SKM-1 treated with dmso at 0.1 percent for 144 hours (cell line): ENCODE measurements at regions not wholly inside any gene's neighbourhood (a gene's known extent, or its start where the extent isn't known, plus 50 kb on each side); places are given as distances from the start of the nearest gene placed in this dataset.

Experiments
- DNase-seq: peaks from one replicate; lab custom pipeline; 2025; ENCODE audit not compliant: unreplicated experiment; lab: John Stamatoyannopoulos, UW

DNA sequence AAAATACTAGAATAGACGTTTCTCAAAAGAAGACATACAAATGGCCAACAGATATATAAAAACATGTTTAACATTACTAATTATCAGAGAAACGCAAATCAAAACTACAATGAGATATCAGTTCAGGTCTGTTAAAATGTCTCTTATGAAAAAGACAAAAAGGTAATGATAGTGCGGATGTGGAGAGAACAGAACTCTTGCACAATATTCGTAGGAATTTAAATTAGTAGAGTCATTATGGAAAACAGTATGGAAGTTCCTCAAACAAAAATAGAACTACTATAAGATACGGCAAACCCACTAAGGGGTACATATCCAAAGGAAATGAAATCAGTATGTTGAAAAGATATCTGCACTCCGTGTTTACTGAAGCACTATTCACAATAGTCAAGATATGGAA is 167.5 kb upstream of the CWC22 start:
- no peak for DNase-seq

DNA sequence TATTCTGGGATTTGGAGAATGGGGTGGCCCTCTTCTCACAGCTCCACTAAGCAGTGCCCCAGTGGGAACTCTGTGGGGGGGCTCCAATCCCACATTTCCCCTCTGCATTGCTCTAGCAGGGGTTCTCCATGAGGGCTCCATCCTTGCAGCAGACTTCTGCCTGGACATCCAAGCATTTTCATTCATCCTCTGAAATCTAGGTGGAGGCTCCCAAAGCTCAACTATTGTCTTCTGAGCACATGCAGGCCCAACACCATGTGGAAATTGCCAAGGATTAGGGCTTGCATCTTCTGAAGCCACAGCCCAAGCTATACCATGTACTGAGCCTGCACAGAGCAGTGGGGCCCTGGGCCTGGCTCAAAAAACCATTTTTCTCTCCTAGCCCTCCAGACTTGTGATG is 162.4 kb upstream of the CWC22 start:
- DNase-seq: no peak

DNA sequence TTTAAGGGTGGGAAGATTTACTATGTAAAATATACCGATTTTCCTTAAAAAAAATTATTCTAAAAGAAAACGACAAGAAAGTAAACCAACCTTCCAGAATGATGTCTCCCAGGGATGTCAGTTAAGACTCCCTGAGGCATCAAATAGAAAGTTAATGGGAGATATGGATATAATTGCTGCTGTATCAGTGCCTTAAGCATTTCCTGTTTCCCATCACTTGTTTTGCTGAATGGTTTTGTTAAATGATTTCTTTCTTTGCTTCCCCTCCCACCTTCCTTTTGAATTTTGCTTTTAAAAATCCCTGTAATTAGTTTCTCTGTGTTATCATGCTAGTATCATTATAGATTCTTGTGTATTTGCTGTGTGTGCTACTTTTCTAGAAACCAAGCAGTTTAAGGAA is 154.3 kb upstream of the CWC22 start:
- no peak for DNase-seq

DNA sequence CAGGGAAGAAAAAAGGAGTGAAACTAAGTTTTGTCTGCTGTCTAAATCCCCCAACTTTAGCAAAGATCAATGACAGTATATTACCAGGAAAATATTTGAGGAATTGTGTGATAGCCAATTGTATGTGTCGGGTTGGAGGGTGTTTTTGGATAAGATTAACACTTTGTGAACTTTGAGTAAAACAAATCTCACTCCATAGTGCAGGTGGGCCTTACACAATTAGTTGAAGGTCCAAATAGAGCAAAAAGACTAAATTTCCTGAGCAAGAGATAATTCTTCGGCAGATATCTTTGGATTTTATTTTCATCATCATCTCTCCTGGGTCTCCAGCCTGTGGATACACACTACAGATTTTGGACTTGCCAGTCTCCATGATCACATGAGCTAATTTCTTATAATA is 152.8 kb upstream of the CWC22 start:
- DNase-seq: no peak

DNA sequence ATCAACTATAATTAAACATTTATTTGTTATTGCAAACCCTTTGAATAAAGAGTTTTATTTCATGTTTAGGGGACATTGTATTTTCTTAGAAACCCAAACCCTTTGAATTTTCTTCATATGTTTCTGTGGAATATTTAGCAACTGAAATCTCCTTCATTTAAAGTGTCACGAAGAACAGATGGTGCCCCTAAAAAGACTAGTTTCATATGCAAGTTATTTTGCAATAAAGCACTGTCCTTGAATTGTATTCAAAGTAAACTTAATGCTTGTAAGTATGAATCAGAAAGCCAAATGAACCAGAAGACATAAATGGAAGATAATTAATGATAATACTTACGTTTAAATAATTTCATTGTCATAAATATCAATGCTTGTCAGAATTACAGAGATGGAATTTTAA is 151.9 kb upstream of the CWC22 start:
- no peak for DNase-seq

DNA sequence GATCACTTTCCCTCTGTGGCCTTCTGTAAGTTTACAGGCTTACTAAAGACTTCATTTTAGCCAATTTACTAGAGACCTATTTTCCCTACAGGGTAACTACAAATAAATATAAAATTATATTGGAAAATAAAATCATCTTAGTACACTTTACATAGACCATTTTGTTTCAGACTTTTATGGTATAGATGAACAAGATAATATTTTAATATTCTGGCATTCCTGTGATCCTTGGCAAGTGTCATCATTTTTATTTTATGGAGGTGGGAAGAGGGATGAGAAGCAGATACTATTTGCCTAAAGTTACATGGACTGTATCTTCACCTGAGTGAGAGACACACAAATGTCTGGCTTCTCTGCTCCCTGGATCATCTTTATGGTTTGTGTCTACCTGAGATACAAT is 149.6 kb upstream of the CWC22 start:
- DNase-seq: no peak

DNA sequence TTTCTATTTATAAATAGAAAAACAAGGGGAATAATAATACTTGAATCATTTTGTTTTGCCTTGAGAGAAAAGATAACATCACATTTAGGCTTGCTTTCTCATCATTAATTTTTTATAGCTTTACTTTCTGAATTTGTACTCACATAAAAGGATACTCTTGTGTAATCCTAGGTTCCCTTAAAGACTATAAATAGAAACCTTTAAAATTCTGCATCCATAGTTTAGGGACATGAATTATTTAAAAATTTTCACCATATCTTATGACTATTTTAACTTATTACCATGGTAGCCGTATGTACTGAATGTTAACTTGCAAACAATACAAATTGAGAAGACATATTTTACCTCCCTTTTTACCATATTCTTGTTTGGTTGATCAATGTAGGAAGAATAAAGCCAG is 143.5 kb upstream of the CWC22 start:
- DNase-seq: no peak

DNA sequence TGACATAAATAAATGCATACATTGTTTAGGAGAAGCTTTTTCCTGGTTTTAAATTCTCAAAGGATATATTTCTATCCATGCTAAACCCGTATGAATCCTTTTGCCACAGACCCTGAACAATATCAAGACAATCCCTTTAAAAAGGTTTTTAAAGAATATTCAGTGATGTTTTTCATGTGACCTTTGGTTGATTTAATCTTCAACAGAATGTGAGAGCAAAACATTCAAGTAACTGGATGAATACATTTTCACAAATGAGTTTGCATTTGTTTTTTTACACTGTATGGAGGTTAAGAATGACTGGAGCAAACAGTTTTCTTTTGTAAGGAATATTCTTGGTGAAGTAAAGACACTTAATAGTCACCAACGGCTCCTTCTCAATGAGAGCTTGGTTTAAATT is 139.4 kb upstream of the CWC22 start:
- no peak for DNase-seq

DNA sequence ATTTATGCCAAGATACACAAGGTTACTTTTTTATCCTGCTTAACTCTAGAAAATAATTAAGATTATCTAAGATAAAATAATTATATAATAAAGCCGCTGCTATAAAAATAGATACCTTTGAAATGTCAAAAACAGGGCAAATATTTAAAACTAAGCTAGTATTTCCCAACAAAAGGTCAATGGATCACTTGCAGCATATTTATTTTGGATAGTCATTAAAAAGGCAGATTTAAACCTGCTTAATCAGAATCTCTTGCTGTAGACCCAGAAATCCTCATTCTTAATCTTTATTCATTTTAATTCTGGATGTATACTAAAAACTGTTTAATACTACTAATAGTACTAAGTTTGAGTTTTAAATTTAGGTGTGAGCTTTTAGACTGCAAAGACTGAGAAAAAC is 139.0 kb upstream of the CWC22 start:
- DNase-seq: no peak

DNA sequence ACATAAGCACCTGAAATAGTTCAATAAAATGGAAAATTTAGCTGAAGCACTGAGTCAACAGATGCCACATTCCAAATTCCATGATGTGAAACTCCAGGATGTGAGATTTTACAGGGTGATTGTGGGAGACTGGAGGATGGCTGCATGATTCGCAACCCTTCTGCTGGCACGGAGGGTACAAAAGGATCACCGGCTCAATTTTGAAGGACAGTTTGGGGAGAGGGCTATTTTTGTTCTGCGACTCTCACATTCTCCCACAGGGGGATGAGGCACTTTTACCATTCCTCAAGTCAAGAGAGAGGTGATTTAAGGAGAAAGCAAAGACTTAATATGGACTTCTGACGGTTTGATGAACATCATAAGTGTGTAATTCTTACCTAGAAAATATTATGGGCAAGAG is 138.1 kb upstream of the CWC22 start:
- no peak for DNase-seq

DNA sequence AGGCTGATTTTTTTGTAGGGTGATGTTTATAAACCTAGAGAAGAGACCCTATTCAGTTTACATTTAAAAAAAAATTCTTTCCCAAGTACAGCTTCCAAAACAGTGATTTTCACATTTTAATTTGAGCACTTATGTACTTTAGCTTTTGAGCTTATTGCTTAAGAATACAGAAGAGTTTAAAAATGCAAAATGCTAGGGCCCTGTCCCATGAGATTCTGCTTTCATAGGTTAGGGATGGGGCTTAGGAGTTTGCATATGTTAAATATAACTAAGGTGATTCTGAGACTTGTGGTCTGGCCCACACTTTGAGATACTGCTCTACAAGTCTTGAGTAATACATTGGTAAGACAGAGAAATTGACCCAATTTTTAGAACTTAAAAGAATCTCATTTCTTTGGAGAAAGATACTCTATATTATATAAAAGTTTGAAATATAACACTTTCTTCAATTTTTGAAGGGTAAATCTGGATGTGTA is 137.3 kb upstream of the CWC22 start:
- no peak for DNase-seq

DNA sequence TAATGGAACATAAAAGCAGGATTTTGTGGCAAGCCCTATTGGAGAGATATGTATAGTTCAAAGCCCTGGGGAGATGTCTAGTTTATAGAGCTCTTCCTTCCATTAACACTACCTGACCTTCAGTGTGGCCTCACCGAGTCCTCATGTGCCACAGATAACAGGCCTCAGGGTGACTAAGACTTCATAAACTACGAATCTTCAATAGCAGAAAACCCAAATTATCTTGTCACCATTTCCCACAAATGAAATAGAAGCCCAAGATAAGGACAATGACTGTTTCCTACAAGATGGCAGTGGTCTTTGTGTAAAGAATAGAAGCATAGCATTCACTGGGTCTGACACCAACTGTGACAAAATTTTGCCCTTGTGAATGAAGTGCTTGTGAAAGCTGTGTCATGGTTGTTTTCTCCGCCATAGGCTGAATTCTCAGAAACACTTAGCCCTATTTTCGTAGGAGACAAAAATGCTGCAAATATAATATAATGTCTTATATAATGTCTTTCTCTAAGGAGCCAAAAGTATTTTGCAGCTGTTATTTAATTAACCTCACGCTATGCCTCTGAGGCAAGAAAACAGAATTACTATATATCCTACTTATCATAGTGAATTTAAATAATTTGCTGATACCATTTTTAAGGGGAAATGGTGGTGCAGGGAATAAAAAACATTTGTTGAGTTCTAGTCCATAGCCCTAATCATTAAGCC is 136.7 kb upstream of the CWC22 start:
- no peak for DNase-seq

DNA sequence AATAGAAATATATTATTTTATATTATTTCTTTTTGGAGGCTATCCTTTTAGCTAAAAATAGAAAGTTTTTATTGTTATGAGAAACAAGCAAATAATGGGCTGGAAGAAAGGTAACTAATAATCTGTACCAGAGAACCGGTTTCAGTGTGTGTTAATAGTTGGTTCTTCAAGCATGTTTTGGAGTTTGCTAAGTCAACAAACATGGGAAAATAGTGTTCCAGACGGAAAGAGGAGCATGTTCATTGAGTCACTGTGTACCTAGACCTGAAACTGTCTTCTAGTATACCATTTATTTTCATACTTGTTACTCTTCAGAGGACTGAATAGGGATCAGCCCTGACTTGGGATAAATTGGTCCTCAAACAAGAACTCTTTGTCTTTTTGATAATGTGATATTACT is 134.5 kb upstream of the CWC22 start:
- DNase-seq: no peak

DNA sequence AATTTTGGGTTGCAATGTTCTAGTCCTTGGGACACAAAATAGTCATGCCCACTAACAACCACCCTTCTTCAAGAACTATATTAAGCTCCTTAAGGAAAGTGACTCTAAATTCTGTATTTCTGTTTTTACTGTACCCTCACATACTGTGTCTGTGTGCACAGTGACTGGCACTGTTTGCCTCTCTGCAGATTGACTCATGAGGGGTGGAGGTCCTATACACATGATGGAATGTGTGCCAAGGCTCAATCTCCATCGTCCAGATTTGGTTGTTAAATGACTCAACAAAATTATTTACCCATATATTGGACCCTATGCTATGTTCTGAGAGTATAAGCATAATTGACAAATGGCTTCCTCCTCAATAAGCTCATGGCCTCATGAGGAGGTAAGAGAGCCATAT is 126.6 kb upstream of the CWC22 start:
- no peak for DNase-seq

DNA sequence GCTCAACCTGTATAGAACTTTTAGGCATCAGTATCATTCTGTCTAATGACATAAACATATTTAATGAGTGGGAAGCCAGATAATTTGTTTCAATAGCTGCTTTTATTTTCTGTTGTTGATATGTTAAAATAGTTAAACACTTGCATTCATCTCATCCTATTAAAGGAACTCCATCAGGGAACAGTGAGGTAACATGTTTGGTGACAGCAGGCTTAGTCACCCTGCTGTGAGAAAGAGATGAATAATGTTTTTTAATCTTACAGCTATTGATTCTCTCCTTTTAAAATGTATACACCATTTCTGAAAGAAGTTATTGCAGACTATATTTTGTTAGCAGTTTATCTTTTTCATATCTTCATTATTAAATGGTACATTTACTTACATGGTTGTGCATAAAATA is 123.3 kb upstream of the CWC22 start:
- DNase-seq: no peak

DNA sequence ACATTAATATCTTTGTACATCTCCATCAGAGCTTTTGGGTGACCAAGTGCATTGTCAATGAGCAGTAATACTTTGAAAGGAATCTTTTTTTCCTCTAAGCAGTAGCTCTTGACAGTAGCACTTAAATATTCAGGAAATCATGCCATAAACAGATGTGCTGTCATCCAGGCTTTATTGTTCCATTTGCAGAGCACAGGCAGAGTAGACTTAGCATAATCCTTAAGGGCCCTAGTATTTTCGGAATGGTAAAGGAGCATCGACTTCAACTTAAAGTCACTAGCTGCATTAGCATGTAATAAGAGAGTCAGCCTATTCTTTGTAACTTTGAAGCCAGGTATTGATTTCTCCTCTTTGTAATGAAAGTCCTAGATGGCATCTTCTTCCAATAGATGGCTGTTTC is 121.8 kb upstream of the CWC22 start:
- no peak for DNase-seq

DNA sequence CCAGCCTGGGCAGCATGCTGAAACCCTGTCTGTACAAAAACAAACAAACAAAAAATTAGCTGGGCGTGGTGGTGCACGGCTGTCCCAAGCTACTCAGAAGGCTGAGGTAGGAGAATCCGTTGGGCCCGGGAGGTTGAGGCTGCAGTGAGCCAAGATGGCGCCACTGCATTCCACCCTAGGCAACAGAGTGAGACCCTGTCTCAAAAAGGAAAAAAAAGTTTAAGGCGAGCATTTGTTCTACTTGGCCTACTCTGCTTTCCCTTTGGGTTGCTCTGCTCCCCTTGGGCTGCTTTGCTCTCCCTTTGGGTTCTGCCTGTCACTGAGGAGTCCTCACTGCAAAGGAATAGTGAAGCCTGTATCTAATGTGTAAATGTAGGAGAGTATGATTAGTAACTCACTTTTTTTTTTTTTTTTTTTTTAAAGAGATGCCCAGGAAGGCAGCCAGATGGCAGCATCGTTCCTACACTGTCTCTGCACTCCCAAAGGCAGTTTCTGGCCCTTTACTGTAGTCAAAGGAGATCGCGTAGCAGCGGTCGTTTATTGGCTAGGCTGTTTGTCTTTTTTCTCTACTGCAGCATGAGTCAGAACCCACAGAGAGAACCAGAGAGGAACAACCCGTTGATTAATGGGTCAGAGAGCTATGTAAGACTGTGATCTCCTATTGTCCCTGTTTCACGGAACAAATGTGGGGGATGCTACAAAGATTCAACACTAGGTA is 118.3 kb upstream of the CWC22 start:
- peak; percentile 50 for DNase-seq

DNA sequence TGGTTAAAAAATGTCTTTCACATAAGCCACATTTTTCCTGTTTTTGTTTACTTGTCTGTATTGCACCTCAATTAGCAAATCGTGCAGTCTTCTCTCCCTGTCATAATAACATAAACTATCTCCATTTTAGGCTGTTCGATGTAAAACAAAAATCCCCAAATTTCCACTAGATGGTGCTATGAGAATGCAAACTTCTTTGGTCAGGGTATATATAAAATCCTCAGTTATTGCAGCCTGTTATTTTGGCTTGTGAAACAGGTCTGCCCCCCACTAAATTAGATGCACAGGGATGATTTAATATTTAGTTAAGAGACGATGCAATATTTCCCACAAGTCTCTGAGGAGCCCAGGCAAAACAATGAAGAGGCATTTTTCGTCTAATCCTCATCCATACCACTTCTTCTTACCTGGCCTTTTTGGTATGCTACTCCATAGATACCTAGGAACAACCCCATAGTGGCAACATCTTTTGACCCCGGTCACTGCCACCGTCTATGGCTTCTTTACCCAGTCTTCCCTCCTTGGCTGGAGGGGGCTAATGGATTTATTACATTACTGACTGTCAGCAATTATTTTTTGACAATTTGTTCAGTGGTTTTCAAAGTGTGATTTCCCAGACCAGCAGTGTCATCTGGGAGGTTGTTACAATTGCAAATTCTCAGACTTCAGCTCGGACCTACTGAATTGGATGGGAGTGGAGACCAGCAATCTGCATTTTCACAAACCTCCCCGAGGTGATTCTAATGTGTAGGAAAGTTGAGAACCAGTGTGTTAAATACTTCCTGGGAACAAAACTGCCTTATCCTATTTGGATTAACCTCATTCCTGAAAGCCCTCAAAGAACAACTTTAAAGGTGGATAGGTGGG is 117.4 kb upstream of the CWC22 start:
- peak; percentile 22 for DNase-seq

DNA sequence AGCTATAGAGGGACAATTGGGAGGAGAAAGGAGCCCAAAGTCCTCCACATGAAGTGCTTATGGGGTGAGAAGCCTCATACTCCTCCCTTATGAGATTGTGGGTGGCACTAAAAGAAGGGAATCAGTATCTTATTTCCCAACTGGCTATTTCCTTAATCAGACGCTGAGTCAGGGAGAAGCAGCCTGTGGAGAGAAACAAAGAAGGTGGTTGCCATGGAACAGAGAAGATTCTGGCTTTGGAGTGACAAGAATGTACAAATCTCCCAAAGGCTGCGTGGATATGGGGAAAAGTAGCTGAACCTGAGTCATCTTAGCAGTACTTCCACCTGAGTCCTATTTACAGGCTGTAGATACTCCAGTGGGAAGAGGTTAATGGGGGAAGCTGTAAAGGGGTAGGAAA is 115.8 kb upstream of the CWC22 start:
- no peak for DNase-seq

DNA sequence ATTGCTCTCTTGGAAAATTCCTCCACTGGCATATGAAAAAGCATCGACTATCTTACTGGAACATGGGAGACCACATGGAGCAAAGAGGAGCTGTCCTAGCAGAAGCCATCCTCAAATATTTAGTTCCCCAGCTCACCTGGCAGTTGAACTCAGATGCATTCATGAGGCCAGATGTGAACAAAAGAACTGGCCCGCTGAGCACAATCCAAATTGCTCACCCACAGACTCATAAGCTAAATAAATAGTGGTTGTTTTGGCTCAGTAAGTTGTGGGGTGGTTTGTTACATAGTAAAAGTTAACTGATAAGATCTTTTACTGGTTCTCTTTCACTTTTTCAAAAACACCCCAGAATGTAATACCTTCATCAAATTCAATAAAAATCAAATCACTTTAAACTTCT is 108.6 kb upstream of the CWC22 start:
- DNase-seq: no peak

DNA sequence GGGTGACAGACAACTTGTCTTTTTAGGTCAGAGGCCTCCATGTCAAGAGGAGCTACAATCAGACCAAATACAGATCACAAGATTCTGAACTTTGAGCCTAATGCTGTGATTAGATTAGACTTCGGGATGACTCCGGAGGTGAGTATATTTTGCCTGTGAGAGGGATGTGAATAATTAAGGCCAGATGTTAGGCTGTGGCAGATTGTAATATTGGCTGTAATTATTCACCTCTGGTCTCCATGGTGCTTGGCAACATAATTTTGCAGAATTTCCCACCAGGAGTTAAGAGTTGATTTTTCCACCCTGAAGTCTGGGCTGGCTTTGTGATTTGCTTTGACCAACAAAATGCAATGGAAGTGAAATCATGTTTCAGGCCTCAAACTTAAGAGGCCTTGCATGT is 108.2 kb upstream of the CWC22 start:
- no peak for DNase-seq

DNA sequence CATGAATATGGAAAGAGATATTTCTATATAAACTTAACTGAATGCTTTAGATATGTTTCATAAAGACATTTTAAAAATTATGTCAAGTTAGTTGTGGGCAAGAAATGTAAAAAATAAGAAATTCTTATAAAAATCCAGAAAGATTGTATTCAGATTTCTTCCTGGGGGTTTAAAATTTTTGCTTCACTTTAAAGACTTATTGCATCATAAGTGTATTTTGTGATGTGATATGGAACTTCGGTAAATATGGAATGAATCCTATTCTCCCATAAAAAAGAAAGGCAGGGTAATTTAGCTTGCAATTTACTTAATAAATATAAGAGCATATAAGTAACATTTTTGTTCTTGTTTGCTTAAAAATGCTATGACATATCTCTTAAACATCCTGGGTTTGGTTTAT is 104.8 kb upstream of the CWC22 start:
- no peak for DNase-seq
